NCI-H82 treated with DMSO at 0.1 percent for 48 hours (cell line): ENCODE measurements at regions not wholly inside any gene's neighbourhood (a gene's known extent, or its start where the extent isn't known, plus 50 kb on each side); places are given as distances from the start of the nearest gene placed in this dataset.
"Not testable (repeated sequence)": the region's sequence is repeated elsewhere in the genome, so short reads cannot be mapped to it uniquely, and the experiment has no call there.

Source experiments
- DNase-seq: peaks from one replicate; lab custom pipeline; 2025; ENCODE audit not compliant: unreplicated experiment; lab: John Stamatoyannopoulos, UW

- no peak for DNase-seq
Measured at GRCh38 chr3:30462721-30463470, 143.5 kb upstream of the TGFBR2 start.

- no peak for DNase-seq
Measured at GRCh38 chr3:30464381-30464780, 142.0 kb upstream of the TGFBR2 start.

- DNase-seq = no peak
Measured at GRCh38 chr3:30465454-30465853, 140.9 kb upstream of the TGFBR2 start.

GRCh38 chr3:30467596-30468238 lies 138.7 kb upstream of the TGFBR2 start:
- no peak for DNase-seq

- DNase-seq = no peak
Measured at GRCh38 chr3:30469133-30469532, 137.3 kb upstream of the TGFBR2 start.

GRCh38 chr3:30470496-30470895 lies 135.9 kb upstream of the TGFBR2 start:
- no peak for DNase-seq

- no peak for DNase-seq
Measured at GRCh38 chr3:30471066-30471465, 135.3 kb upstream of the TGFBR2 start.

- no peak for DNase-seq
Measured at GRCh38 chr3:30471796-30472489, 134.5 kb upstream of the TGFBR2 start.

- DNase-seq = no peak
Measured at GRCh38 chr3:30473374-30474051, 132.9 kb upstream of the TGFBR2 start.

GRCh38 chr3:30474371-30474770 lies 132.0 kb upstream of the TGFBR2 start:
- no peak for DNase-seq

- DNase-seq = no peak
Measured at GRCh38 chr3:30475038-30475808, 131.2 kb upstream of the TGFBR2 start.

- no peak for DNase-seq
Measured at GRCh38 chr3:30475809-30476178, 130.6 kb upstream of the TGFBR2 start.

GRCh38 chr3:30476368-30477084 lies 129.9 kb upstream of the TGFBR2 start:
- DNase-seq = no peak

- DNase-seq = no peak
Measured at GRCh38 chr3:30477149-30477921, 129.1 kb upstream of the TGFBR2 start.

- DNase-seq = not testable (repeated sequence)
Measured at GRCh38 chr3:30479737-30480136, 126.7 kb upstream of the TGFBR2 start.

- not testable (repeated sequence) for DNase-seq
Measured at GRCh38 chr3:30480156-30480555, 126.2 kb upstream of the TGFBR2 start.

- DNase-seq = no peak
Measured at GRCh38 chr3:30480587-30480986, 125.8 kb upstream of the TGFBR2 start.

GRCh38 chr3:30481241-30481640 lies 125.2 kb upstream of the TGFBR2 start:
- no peak for DNase-seq

- not testable (repeated sequence) for DNase-seq
Measured at GRCh38 chr3:30484229-30484628, 122.2 kb upstream of the TGFBR2 start.
